Activated CD8-positive, alpha-beta memory T cell treated with anti-CD3 and anti-CD28 coated beads, Interleukin-2, amount 50 U/mL, for 1 hour (primary cell): ENCODE measurements at regions not wholly inside any gene's neighbourhood (a gene's known extent, or its start where the extent isn't known, plus 50 kb on each side); places are given as distances from the start of the nearest gene placed in this dataset.

Experiments
- DNase-seq: peaks from one replicate; pipeline ENCODE4 v3.0.0-alpha.2; 2020; ENCODE audit errors: extremely low read depth

GRCh38 chr16:82567175-82567574 lies 59.6 kb upstream of the CDH13 start:
- no peak for DNase-seq

- no peak for DNase-seq
Observed at GRCh38 chr16:82563401-82563800, 63.4 kb upstream of the CDH13 start.

- no peak for DNase-seq
Observed at GRCh38 chr16:82562183-82562683, 64.5 kb upstream of the CDH13 start.

- DNase-seq, result no peak
Observed at GRCh38 chr16:82560805-82561325, 65.9 kb upstream of the CDH13 start.

GRCh38 chr16:82544378-82545160 lies 82.2 kb upstream of the CDH13 start:
- DNase-seq, result no peak

GRCh38 chr16:82542714-82543113 lies 84.1 kb upstream of the CDH13 start:
- no peak for DNase-seq

- no peak for DNase-seq
Observed at GRCh38 chr16:82541103-82541502, 85.7 kb upstream of the CDH13 start.

- no peak for DNase-seq
Observed at GRCh38 chr16:82535764-82536163, 91.0 kb upstream of the CDH13 start.

GRCh38 chr16:82535262-82535661 lies 91.5 kb upstream of the CDH13 start:
- no peak for DNase-seq

GRCh38 chr16:82533189-82533588 lies 93.6 kb upstream of the CDH13 start:
- DNase-seq, result no peak

GRCh38 chr16:82530883-82531282 lies 95.9 kb upstream of the CDH13 start:
- no peak for DNase-seq

GRCh38 chr16:82527101-82527500 lies 99.7 kb upstream of the CDH13 start:
- no peak for DNase-seq

- no peak for DNase-seq
Observed at GRCh38 chr16:82524976-82525375, 101.8 kb upstream of the CDH13 start.

GRCh38 chr16:82523815-82524214 lies 103.0 kb upstream of the CDH13 start:
- DNase-seq, result no peak

- no peak for DNase-seq
Observed at GRCh38 chr16:82522026-82522425, 104.7 kb upstream of the CDH13 start.

GRCh38 chr16:82518811-82519210 lies 108.0 kb upstream of the CDH13 start:
- no peak for DNase-seq

- no peak for DNase-seq
Observed at GRCh38 chr16:82514262-82514661, 112.5 kb upstream of the CDH13 start.

- no peak for DNase-seq
Observed at GRCh38 chr16:82510789-82511305, 115.9 kb upstream of the CDH13 start.

- DNase-seq, result no peak
Observed at GRCh38 chr16:82509691-82510430, 116.9 kb upstream of the CDH13 start.

- no peak for DNase-seq
Observed at GRCh38 chr16:82506692-82507670, 119.8 kb upstream of the CDH13 start.

- no peak for DNase-seq
Observed at GRCh38 chr16:82504836-82505235, 121.9 kb upstream of the CDH13 start.
